Trophoblast cell (in vitro differentiated cells and primary cell): ENCODE measurements at regions not wholly inside any gene's neighbourhood (a gene's known extent, or its start where the extent isn't known, plus 50 kb on each side); places are given as distances from the start of the nearest gene placed in this dataset.

Source experiments
- DNase-seq, 2 donors: peaks; one replicate each; pipeline ENCODE4 v3.0.0-alpha.2; 2016
- H2AFZ ChIP-seq: 2 replicates; pipeline ENCODE4 v1.6.1; 2013; ENCODE audit warnings: low read length, moderate library complexity, mild to moderate bottlenecking; ENCODE audit not compliant: insufficient read depth, poor library complexity
- H2AK5ac ChIP-seq: 2 replicates; pipeline ENCODE4 v1.6.1; 2013; ENCODE audit warnings: mild to moderate bottlenecking, low read length
- H2BK120ac ChIP-seq: 2 replicates; pipeline ENCODE4 v1.6.1; 2013; ENCODE audit warnings: low read length, mild to moderate bottlenecking, moderate library complexity; ENCODE audit not compliant: insufficient read depth, poor library complexity
- H2BK12ac ChIP-seq: 2 replicates; pipeline ENCODE4 v1.6.1; 2013; ENCODE audit warnings: mild to moderate bottlenecking, low read length, moderate library complexity
- H2BK5ac ChIP-seq: 2 replicates; pipeline ENCODE4 v1.6.1; 2013; ENCODE audit warnings: low read length, low read depth, moderate library complexity, mild to moderate bottlenecking; ENCODE audit not compliant: poor library complexity
- H3K14ac ChIP-seq: 2 replicates; pipeline ENCODE4 v1.6.1; 2013; ENCODE audit warnings: mild to moderate bottlenecking, low read length
- H3K18ac ChIP-seq: 2 replicates; pipeline ENCODE4 v1.6.1; 2013; ENCODE audit warnings: mild to moderate bottlenecking, low read length
- H3K23ac ChIP-seq: 2 replicates; pipeline ENCODE4 v1.6.1; 2013; ENCODE audit warnings: low read length
- H3K27ac ChIP-seq: 2 replicates; pipeline ENCODE4 v1.5.1; 2013; ENCODE audit warnings: low read depth, mild to moderate bottlenecking, inconsistent platforms, low read length, moderate library complexity
- H3K27me3 ChIP-seq: 2 replicates; pipeline ENCODE4 v1.6.1; 2013; ENCODE audit warnings: inconsistent platforms, mild to moderate bottlenecking, low read length, moderate library complexity; ENCODE audit not compliant: insufficient read depth
- H3K36me3 ChIP-seq, 2 experiments: 1 replicate in 1 of 2; 2 replicates in 1 of 2; pipeline ENCODE4 v1.6.1; 2013; ENCODE audit warnings: low read length in 2 of 2, mild to moderate bottlenecking in 2 of 2, moderate library complexity in 1 of 2; ENCODE audit not compliant: insufficient read depth in 2 of 2, control insufficient read depth in 1 of 2
- H3K4ac ChIP-seq: 2 replicates; pipeline ENCODE4 v1.6.1; 2013; ENCODE audit warnings: low read depth, mild to moderate bottlenecking, low read length, moderate library complexity
- H3K4me1 ChIP-seq, 2 experiments: 1 replicate in 1 of 2; 2 replicates in 1 of 2; pipeline ENCODE4 v1.6.1; 2013; ENCODE audit warnings: low read length in 2 of 2, mild to moderate bottlenecking in 2 of 2, moderate library complexity in 1 of 2; ENCODE audit not compliant: insufficient read depth in 2 of 2, control insufficient read depth in 1 of 2
- H3K4me2 ChIP-seq: 2 replicates; pipeline ENCODE4 v1.6.1; 2013; ENCODE audit warnings: inconsistent platforms, mild to moderate bottlenecking, low read length, moderate library complexity
- H3K4me3 ChIP-seq: 2 replicates; pipeline ENCODE4 v1.5.1; 2013; ENCODE audit warnings: mild to moderate bottlenecking, low read depth, low read length, inconsistent platforms
- H3K79me1 ChIP-seq: one replicate; pipeline ENCODE4 v1.6.1; 2013; ENCODE audit warnings: low read length
- H3K79me2 ChIP-seq: 2 replicates; pipeline ENCODE4 v1.6.1; 2013; ENCODE audit warnings: low read length, mild to moderate bottlenecking; ENCODE audit not compliant: control insufficient read depth, insufficient read depth, poor library complexity
- H3K9ac ChIP-seq: 2 replicates; pipeline ENCODE4 v1.6.1; 2013; ENCODE audit warnings: mild to moderate bottlenecking, low read length
- H3K9me3 ChIP-seq: 2 replicates; pipeline ENCODE4 v1.6.1; 2013; ENCODE audit warnings: low read depth, mild to moderate bottlenecking, control low read depth, inconsistent platforms, low read length; ENCODE audit not compliant: insufficient read depth
- H4K12ac ChIP-seq: 2 replicates; pipeline ENCODE4 v1.6.1; 2013; ENCODE audit warnings: low read depth, mild to moderate bottlenecking, low read length, moderate library complexity
- H4K8ac ChIP-seq: 2 replicates; pipeline ENCODE4 v1.6.1; 2013; ENCODE audit warnings: low read depth, mild to moderate bottlenecking, low read length, moderate library complexity
- H4K91ac ChIP-seq: one replicate; pipeline ENCODE4 v1.6.1; 2013; ENCODE audit warnings: low read depth, mild to moderate bottlenecking, low read length, moderate library complexity
- WGBS: extraction: QIAGEN DNeasy Blood & Tissue Kit; methylation state at CpG from one replicate; pipeline ENCODE4 v1.1.7; 2013; ENCODE audit warnings: missing lambda C conversion rate; ENCODE audit not compliant: insufficient read length, insufficient coverage; ENCODE audit errors: extremely low coverage; 5-methylcytosine and 5-hydroxymethylcytosine counted together

- H2BK12ac ChIP-seq: no peak overlapping the region
- H3K14ac ChIP-seq: no peak overlapping the region
- H4K91ac ChIP-seq: no peak overlapping the region
- DNase-seq: no peak
- no peak overlapping the region for H3K23ac ChIP-seq
- H3K27ac ChIP-seq: no peak overlapping the region
- no peak overlapping the region for H3K18ac ChIP-seq
- H2AK5ac ChIP-seq: no peak overlapping the region
- no peak overlapping the region for H4K12ac ChIP-seq
- no peak overlapping the region for H3K4me2 ChIP-seq
- H2BK5ac ChIP-seq: no peak overlapping the region
- no peak overlapping the region for H3K9ac ChIP-seq
- H3K36me3 ChIP-seq: no peaks in the 10 kb centered on the region
- no peaks in the 10 kb centered on the region for H3K79me2 ChIP-seq
- no peak overlapping the region for H2BK120ac ChIP-seq
- no peak overlapping the region for H2AFZ ChIP-seq
- H3K4me1 ChIP-seq: no peaks in the 10 kb centered on the region
- no peak overlapping the region for H3K4ac ChIP-seq
- H3K4me3 ChIP-seq: no peak overlapping the region
- no CpG with 5 or more reads among the region's 3 CpGs for WGBS
- H4K8ac ChIP-seq: no peak overlapping the region
- H3K27me3 ChIP-seq: no peaks in the 10 kb centered on the region
- H3K79me1 ChIP-seq: no peaks in the 10 kb centered on the region
- peaks cover 6% of the 10 kb centered on the region for H3K9me3 ChIP-seq
These were observed 719.1 kb upstream of the ANO3 start for GRCh38 chr11:25612806-25613205.

GRCh38 chr11:25613451-25613850 lies 718.5 kb upstream of the ANO3 start:
- H4K91ac ChIP-seq: no peak overlapping the region
- no peaks in the 10 kb centered on the region for H3K4me1 ChIP-seq
- H2BK5ac ChIP-seq: no peak overlapping the region
- no peak overlapping the region for H2AFZ ChIP-seq
- no peak overlapping the region for H3K27ac ChIP-seq
- no peak overlapping the region for H2BK12ac ChIP-seq
- H2BK120ac ChIP-seq: no peak overlapping the region
- H3K4me3 ChIP-seq: no peak overlapping the region
- no peak overlapping the region for H4K8ac ChIP-seq
- H3K36me3 ChIP-seq: no peaks in the 10 kb centered on the region
- H3K79me1 ChIP-seq: no peaks in the 10 kb centered on the region
- peaks cover 6% of the 10 kb centered on the region for H3K9me3 ChIP-seq
- no peak overlapping the region for H4K12ac ChIP-seq
- WGBS: no CpG with 5 or more reads among the region's 1 CpG
- H3K14ac ChIP-seq: no peak overlapping the region
- no peaks in the 10 kb centered on the region for H3K27me3 ChIP-seq
- H3K79me2 ChIP-seq: no peaks in the 10 kb centered on the region
- H2AK5ac ChIP-seq: no peak overlapping the region
- H3K4ac ChIP-seq: no peak overlapping the region
- no peak overlapping the region for H3K18ac ChIP-seq
- H3K4me2 ChIP-seq: no peak overlapping the region
- H3K23ac ChIP-seq: no peak overlapping the region
- no peak for DNase-seq
- H3K9ac ChIP-seq: no peak overlapping the region

- H2BK12ac ChIP-seq: no peak overlapping the region
- no peak overlapping the region for H2BK120ac ChIP-seq
- H3K4me2 ChIP-seq: no peak overlapping the region
- H3K9me3 ChIP-seq: peaks cover 6% of the 10 kb centered on the region
- no peak overlapping the region for H3K4ac ChIP-seq
- no peak for DNase-seq
- H3K79me1 ChIP-seq: no peaks in the 10 kb centered on the region
- no peak overlapping the region for H3K4me3 ChIP-seq
- no peaks in the 10 kb centered on the region for H3K27me3 ChIP-seq
- no peak overlapping the region for H4K8ac ChIP-seq
- no peak overlapping the region for H3K27ac ChIP-seq
- no peak overlapping the region for H3K14ac ChIP-seq
- H3K18ac ChIP-seq: no peak overlapping the region
- WGBS: no CpG with 5 or more reads among the region's 4 CpGs
- no peak overlapping the region for H4K91ac ChIP-seq
- H3K36me3 ChIP-seq: no peaks in the 10 kb centered on the region
- no peaks in the 10 kb centered on the region for H3K4me1 ChIP-seq
- no peak overlapping the region for H2BK5ac ChIP-seq
- H3K79me2 ChIP-seq: no peaks in the 10 kb centered on the region
- no peak overlapping the region for H2AK5ac ChIP-seq
- H4K12ac ChIP-seq: no peak overlapping the region
- H2AFZ ChIP-seq: no peak overlapping the region
- H3K23ac ChIP-seq: no peak overlapping the region
- H3K9ac ChIP-seq: no peak overlapping the region
These were observed 718.1 kb upstream of the ANO3 start for GRCh38 chr11:25613865-25614264.

GRCh38 chr11:25615069-25615468 lies 716.9 kb upstream of the ANO3 start:
- H3K4ac ChIP-seq: no peak overlapping the region
- H4K12ac ChIP-seq: no peak overlapping the region

More at GRCh38 chr11:25615069-25615468, 716.9 kb upstream of the ANO3 start:
- Histone ChIP-seq H2BK5ac (no peak overlapping the region), H3K36me3 (no peaks in the 10 kb centered on the region), H3K9me3 (peaks cover 5% of the 10 kb centered on the region), H3K14ac (no peak overlapping the region), H4K8ac (no peak overlapping the region), H3K23ac (no peak overlapping the region), H3K4me2 (no peak overlapping the region), H2BK120ac (no peak overlapping the region), H2BK12ac (no peak overlapping the region), H3K9ac (no peak overlapping the region), H4K91ac (no peak overlapping the region), H2AK5ac (no peak overlapping the region), H3K18ac (no peak overlapping the region), H3K79me1 (no peaks in the 10 kb centered on the region), H3K4me3 (no peak overlapping the region), H3K79me2 (no peaks in the 10 kb centered on the region), H3K27me3 (no peaks in the 10 kb centered on the region), H2AFZ (no peak overlapping the region), H3K4me1 (no peaks in the 10 kb centered on the region), H3K27ac (no peak overlapping the region)
- WGBS: no CpG with 5 or more reads among the region's 2 CpGs
- peak in 1 of 2 donors; percentile 18 for DNase-seq
